PFSK-1 (cell line): ENCODE measurements at regions not wholly inside any gene's neighbourhood (a gene's known extent, or its start where the extent isn't known, plus 50 kb on each side); places are given as distances from the start of the nearest gene placed in this dataset.

Source experiments
- FOXP2 ChIP-seq: optimal IDR thresholded peaks from 2 replicates; pipeline ENCODE3; 2011; ENCODE audit warnings: borderline replicate concordance, control low read depth, inconsistent platforms; ENCODE audit not compliant: insufficient read depth; ENCODE audit errors: extremely low read length, extremely low read depth
- POLR2AphosphoS5 ChIP-seq: IDR thresholded peaks from 2 replicates; pipeline ENCODE4 v1.6.1; 2012; ENCODE audit warnings: low read depth, mild to moderate bottlenecking, control low read depth, low read length, moderate library complexity
- REST ChIP-seq, 2 experiments: IDR thresholded peaks; 2 replicates each; pipeline versions ENCODE4 v1.6.1 to v1.8.0; 2011 to 2012; ENCODE audit warnings: low read depth in 2 of 2, low read length in 2 of 2, control low read depth in 1 of 2, inconsistent platforms in 1 of 2, mild to moderate bottlenecking in 1 of 2, moderate library complexity in 1 of 2; ENCODE audit not compliant: insufficient read depth in 1 of 2
- SIN3A ChIP-seq: IDR thresholded peaks from 2 replicates; pipeline ENCODE4 v1.6.1; 2012; ENCODE audit warnings: mild to moderate bottlenecking, low read length, moderate library complexity, borderline replicate concordance; ENCODE audit not compliant: insufficient read depth
- TAF1 ChIP-seq: IDR thresholded peaks from 2 replicates; pipeline ENCODE4 v1.6.1; 2012; ENCODE audit warnings: low read length, control low read depth, borderline replicate concordance; ENCODE audit not compliant: insufficient read depth

- TF ChIP-seq TAF1 (no peak), POLR2AphosphoS5 (no peak), SIN3A (no peak), FOXP2 (no peak), REST (IDR thresholded peaks at IDR 0.05; ENCODE audit: insufficient read depth in 1 of 2, low read depth in 2 of 2, low read length in 2 of 2) (no peak)
Observed at GRCh38 chr9:75269197-75269596, 180.9 kb downstream of the OSTF1 start.

- TF ChIP-seq FOXP2 (no peak), REST (IDR thresholded peaks at IDR 0.05; ENCODE audit: insufficient read depth in 1 of 2, low read depth in 2 of 2, low read length in 2 of 2) (no peak), POLR2AphosphoS5 (no peak), SIN3A (no peak), TAF1 (no peak)
Observed at GRCh38 chr9:75274781-75275180, 186.5 kb downstream of the OSTF1 start.

- no peak for TF ChIP-seq POLR2AphosphoS5
Observed at GRCh38 chr9:75282047-75282446, 193.7 kb downstream of the OSTF1 start.

GRCh38 chr9:75289332-75289731 is 201.0 kb downstream of the OSTF1 start:
- TF ChIP-seq SIN3A = no peak
- no peak for TF ChIP-seq TAF1
- TF ChIP-seq REST (IDR thresholded peaks at IDR 0.05; ENCODE audit: insufficient read depth in 1 of 2, low read depth in 2 of 2, low read length in 2 of 2) = no peak
- TF ChIP-seq POLR2AphosphoS5 = no peak
- no peak for TF ChIP-seq FOXP2

GRCh38 chr9:75299324-75299723 is 211.0 kb downstream of the OSTF1 start:
- TF ChIP-seq TAF1 (no peak), POLR2AphosphoS5 (no peak), SIN3A (no peak), REST (IDR thresholded peaks at IDR 0.05; ENCODE audit: insufficient read depth in 1 of 2, low read depth in 2 of 2, low read length in 2 of 2) (no peak), FOXP2 (no peak)

GRCh38 chr9:75333624-75334023 is 245.3 kb downstream of the OSTF1 start:
- TF ChIP-seq TAF1 (no peak), SIN3A (no peak), REST (IDR thresholded peaks at IDR 0.05; ENCODE audit: insufficient read depth in 1 of 2, low read depth in 2 of 2, low read length in 2 of 2) (no peak), POLR2AphosphoS5 (no peak), FOXP2 (no peak)
